Mesodermal cell (in vitro differentiated cells): ENCODE measurements at regions not wholly inside any gene's neighbourhood (a gene's known extent, or its start where the extent isn't known, plus 50 kb on each side); places are given as distances from the start of the nearest gene placed in this dataset.
"Not testable (repeated sequence)": the region's sequence is repeated elsewhere in the genome, so short reads cannot be mapped to it uniquely, and the experiment has no call there.

ENCODE experiments used
- H3K27ac ChIP-seq: 2 replicates; pipeline ENCODE4 v1.7.0; 2013; ENCODE audit warnings: mild to moderate bottlenecking, low read depth, low read length, moderate library complexity; ENCODE audit not compliant: severe bottlenecking
- H3K36me3 ChIP-seq: 2 replicates; pipeline ENCODE4 v1.7.1; 2013; ENCODE audit warnings: mild to moderate bottlenecking, low read length, moderate library complexity; ENCODE audit not compliant: control insufficient read depth, insufficient read depth
- H3K4me1 ChIP-seq: one replicate; pipeline ENCODE4 v1.7.1; 2013; ENCODE audit warnings: mild to moderate bottlenecking, low read length; ENCODE audit not compliant: insufficient read depth, control insufficient read depth, poor library complexity, severe bottlenecking
- H3K4me3 ChIP-seq: 2 replicates; pipeline ENCODE4 v1.7.0; 2013; ENCODE audit warnings: low read length, control low read depth, mild to moderate bottlenecking; ENCODE audit not compliant: insufficient read depth, poor library complexity, severe bottlenecking; ENCODE audit errors: extremely low read depth
- H3K9me3 ChIP-seq: 2 replicates; pipeline ENCODE4 v1.7.1; 2013; ENCODE audit warnings: mild to moderate bottlenecking, low read length, moderate library complexity; ENCODE audit not compliant: control insufficient read depth
- WGBS, 2 experiments: methylation state at CpG; one replicate each; pipeline ENCODE4 v1.1.5; 2013; ENCODE audit warnings: missing lambda C conversion rate in 2 of 2; ENCODE audit not compliant: insufficient coverage in 2 of 2; 5-methylcytosine and 5-hydroxymethylcytosine counted together

DNA sequence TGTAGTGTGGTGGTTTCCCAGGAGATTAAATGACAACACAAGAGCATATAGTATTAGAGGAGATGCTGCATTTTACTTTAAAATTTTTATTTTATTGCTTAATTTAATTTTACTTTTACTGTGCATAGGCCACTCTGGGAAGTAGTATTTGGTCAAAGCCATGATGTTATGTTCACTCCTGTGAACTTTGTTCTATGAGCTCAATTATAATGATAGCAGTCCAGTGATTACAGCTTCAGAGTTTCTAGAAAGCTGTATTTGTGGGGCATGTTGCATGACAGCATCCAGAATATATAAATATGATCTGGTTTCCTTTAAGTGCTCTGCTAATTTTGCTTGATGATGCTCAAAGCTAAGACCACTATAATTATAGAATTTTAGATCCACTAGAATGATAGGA, 338.6 kb downstream of the NSUN3 start:
- Histone ChIP-seq H3K36me3 (no peaks in the 10 kb centered on the region), H3K4me3 (no peak overlapping the region), H3K4me1 (no peaks in the 10 kb centered on the region), H3K9me3 (no peaks in the 10 kb centered on the region), H3K27ac (no peak overlapping the region)

GRCh38 chr3:94402126-94402525, 339.3 kb downstream of the NSUN3 start:
- Histone ChIP-seq H3K9me3 (no peaks in the 10 kb centered on the region), H3K4me1 (no peaks in the 10 kb centered on the region), H3K27ac (no peak overlapping the region), H3K36me3 (no peaks in the 10 kb centered on the region), H3K4me3 (no peak overlapping the region)
- WGBS, 2 experiments = 86 to 100% methylated on average over 1 of the region's 1 CpG

- no peaks in the 10 kb centered on the region for H3K9me3 ChIP-seq
- 100% methylated on average over 1 of the region's 5 CpGs; no CpG with 5 or more reads in 1 of the 2 experiments for WGBS, 2 experiments
- H3K27ac ChIP-seq = no peak overlapping the region
- H3K36me3 ChIP-seq = no peaks in the 10 kb centered on the region
- no peak overlapping the region for H3K4me3 ChIP-seq
- H3K4me1 ChIP-seq = no peaks in the 10 kb centered on the region
These were observed 342.6 kb downstream of the NSUN3 start for GRCh38 chr3:94405258-94406035.

- Histone ChIP-seq H3K4me3 (no peak overlapping the region), H3K4me1 (no peaks in the 10 kb centered on the region), H3K36me3 (no peaks in the 10 kb centered on the region), H3K9me3 (no peaks in the 10 kb centered on the region), H3K27ac (no peak overlapping the region)
These were observed 343.7 kb downstream of the NSUN3 start for GRCh38 chr3:94406595-94406994.

- 50% methylated on average over 1 of the region's 4 CpGs; no CpG with 5 or more reads in 1 of the 2 experiments for WGBS, 2 experiments
- H3K4me3 ChIP-seq, H3K9me3 ChIP-seq, H3K4me1 ChIP-seq, H3K36me3 ChIP-seq, H3K27ac ChIP-seq: not testable (repeated sequence)
These were observed 350.1 kb downstream of the NSUN3 start for GRCh38 chr3:94412936-94413335.

DNA sequence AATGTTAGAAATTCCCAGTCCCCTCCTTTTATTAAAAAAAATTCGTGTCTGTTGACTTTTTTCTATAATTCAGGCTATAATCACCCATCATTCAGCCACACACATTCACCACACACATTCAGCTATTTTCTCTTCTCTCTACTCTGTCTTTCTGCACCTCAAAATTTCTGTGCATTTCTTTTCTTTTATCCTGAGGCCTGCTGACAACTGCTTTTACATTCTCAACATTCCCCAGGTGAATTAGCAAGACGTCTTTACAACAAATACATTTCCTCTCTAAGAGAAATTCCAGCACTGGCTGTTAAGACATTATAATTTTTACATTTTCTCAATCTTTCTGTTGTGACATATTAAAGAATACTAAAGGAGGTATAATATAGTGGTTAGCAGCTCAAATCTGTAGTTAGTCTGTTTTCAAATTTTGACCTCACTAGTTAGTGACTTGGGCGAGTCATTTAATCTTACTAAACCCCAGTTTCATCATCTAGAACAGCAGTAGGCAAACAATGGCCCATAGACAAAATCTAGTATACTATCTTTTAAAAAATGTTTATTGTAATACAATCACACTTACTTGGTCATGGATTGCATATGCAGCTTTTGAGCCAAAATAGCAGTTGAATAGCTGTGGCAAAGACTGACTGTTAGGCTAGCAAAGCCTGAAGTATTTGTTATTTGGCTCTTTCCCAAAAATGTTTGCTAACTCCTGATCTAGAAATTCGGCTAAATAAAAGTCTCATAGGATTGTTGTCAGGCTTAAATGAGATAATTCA, 350.7 kb downstream of the NSUN3 start:
- no peak overlapping the region for H3K27ac ChIP-seq
- no peaks in the 10 kb centered on the region for H3K9me3 ChIP-seq
- no peaks in the 10 kb centered on the region for H3K36me3 ChIP-seq
- WGBS, 2 experiments = 8 to 22% methylated on average over 1 to 2 of the region's 4 CpGs
- no peaks in the 10 kb centered on the region for H3K4me1 ChIP-seq
- no peak overlapping the region for H3K4me3 ChIP-seq

GRCh38 chr3:94414418-94414817, 351.6 kb downstream of the NSUN3 start:
- Histone ChIP-seq H3K4me1 (no peaks in the 10 kb centered on the region), H3K9me3 (no peaks in the 10 kb centered on the region), H3K27ac (no peak overlapping the region), H3K36me3 (no peaks in the 10 kb centered on the region), H3K4me3 (no peak overlapping the region)
- 100% methylated on average over 1 of the region's 2 CpGs; no CpG with 5 or more reads in 1 of the 2 experiments for WGBS, 2 experiments

GRCh38 chr3:94416768-94417167, 353.9 kb downstream of the NSUN3 start:
- 88 to 95% methylated on average over 1 to 2 of the region's 4 CpGs for WGBS, 2 experiments

GRCh38 chr3:94417963-94418455, 355.1 kb downstream of the NSUN3 start:
- Histone ChIP-seq H3K36me3 (no peaks in the 10 kb centered on the region), H3K27ac (no peak overlapping the region), H3K9me3 (no peaks in the 10 kb centered on the region), H3K4me3 (no peak overlapping the region), H3K4me1 (peaks cover 3% of the 10 kb centered on the region)
- 92 to 95% methylated on average over 5 to 6 of the region's 6 CpGs for WGBS, 2 experiments

More at GRCh38 chr3:94416768-94417167, 353.9 kb downstream of the NSUN3 start:
- no peak overlapping the region for H3K4me3 ChIP-seq
- no peaks in the 10 kb centered on the region for H3K9me3 ChIP-seq
- H3K36me3 ChIP-seq = no peaks in the 10 kb centered on the region
- no peak overlapping the region for H3K27ac ChIP-seq
- no peaks in the 10 kb centered on the region for H3K4me1 ChIP-seq

DNA sequence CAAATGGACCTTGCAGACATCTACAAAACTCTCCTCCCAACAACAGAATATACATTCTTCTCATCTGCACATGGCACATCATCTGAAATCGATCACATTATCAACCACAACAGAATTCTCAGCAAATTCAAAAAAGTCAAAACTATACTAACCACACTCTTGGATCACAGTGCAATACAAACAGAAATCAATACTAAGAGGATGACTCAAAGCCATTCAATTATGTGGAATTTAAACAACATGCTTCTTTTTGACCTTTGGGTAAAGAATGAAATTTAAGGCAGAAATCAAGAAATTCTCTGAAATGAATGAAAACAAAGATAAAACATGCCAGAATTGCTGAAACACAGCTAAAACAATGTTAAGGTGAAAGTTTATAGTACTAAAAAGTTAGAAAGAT, 358.1 kb downstream of the NSUN3 start:
- H3K4me1 ChIP-seq = peaks cover 3% of the 10 kb centered on the region
- H3K4me3 ChIP-seq = no peak overlapping the region
- WGBS, 2 experiments = 50 to 80% methylated on average over 1 of the region's 1 CpG
- H3K36me3 ChIP-seq = no peaks in the 10 kb centered on the region
- H3K27ac ChIP-seq = no peak overlapping the region
- H3K9me3 ChIP-seq = no peaks in the 10 kb centered on the region

- Histone ChIP-seq H3K4me3 (no peak overlapping the region), H3K27ac (no peak overlapping the region), H3K36me3 (no peaks in the 10 kb centered on the region), H3K4me1 (peaks cover 3% of the 10 kb centered on the region), H3K9me3 (no peaks in the 10 kb centered on the region)
These were observed 360.7 kb downstream of the NSUN3 start for GRCh38 chr3:94423578-94423977.
